GM12864 (cell line): ENCODE measurements at regions not wholly inside any gene's neighbourhood (a gene's known extent, or its start where the extent isn't known, plus 50 kb on each side); places are given as distances from the start of the nearest gene placed in this dataset.
A peak's percentile ranks its signal among the peaks of the same experiment; 100 is the strongest.

ENCODE experiments used
- DNase-seq: peaks from one replicate; pipeline ENCODE4 v3.0.0-alpha.2; 2011; ENCODE audit warnings: low read depth
- H3K4me3 ChIP-seq: 2 replicates; pipeline ENCODE4 v1.5.1; 2011; ENCODE audit warnings: mild to moderate bottlenecking, low read depth, low read length, control low read depth
- TF ChIP-seq, protein P1 (sequence below): IDR thresholded peaks from 2 replicates; pipeline ENCODE4 v1.5.1; 2011; ENCODE audit warnings: low read depth, mild to moderate bottlenecking, moderate library complexity, low read length, control low read depth, inconsistent platforms; ENCODE audit errors: missing control alignments

DNA sequence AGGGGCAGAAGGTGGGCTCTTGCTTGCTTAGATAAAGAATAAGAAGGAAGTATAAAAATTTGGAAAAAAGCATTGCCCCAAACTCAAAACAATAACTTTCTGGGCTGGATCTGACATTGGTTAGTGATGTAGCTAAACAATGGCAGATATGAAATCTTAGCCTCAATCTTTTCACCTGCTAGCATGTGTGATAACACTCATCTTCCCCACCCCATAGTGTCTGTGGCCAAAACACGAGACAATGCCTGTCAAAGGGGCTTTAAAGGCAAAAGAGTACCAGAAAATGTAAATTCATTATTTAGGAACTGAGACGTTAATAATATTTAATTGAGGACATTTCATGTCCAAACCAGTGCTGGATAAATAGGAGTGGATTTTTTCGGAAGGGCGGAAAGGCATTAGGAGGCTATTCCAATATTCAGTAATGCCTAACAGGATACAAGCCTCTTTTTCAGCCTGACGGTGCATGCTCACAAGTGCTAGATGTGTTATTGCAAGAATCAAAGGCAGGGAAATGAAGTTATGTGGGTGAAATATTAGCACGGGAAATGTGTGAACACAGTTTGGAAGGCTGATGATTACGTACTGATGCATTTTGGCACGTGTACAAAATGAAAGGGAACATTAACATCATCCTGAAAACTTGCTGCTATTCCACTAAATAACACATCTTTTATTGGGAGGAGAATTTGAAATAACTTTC, 395.7 kb downstream of the GALR1 start:
- H3K4me3 ChIP-seq, result no peak overlapping the region
- no peak for DNase-seq
- TF ChIP-seq, protein P1, sequence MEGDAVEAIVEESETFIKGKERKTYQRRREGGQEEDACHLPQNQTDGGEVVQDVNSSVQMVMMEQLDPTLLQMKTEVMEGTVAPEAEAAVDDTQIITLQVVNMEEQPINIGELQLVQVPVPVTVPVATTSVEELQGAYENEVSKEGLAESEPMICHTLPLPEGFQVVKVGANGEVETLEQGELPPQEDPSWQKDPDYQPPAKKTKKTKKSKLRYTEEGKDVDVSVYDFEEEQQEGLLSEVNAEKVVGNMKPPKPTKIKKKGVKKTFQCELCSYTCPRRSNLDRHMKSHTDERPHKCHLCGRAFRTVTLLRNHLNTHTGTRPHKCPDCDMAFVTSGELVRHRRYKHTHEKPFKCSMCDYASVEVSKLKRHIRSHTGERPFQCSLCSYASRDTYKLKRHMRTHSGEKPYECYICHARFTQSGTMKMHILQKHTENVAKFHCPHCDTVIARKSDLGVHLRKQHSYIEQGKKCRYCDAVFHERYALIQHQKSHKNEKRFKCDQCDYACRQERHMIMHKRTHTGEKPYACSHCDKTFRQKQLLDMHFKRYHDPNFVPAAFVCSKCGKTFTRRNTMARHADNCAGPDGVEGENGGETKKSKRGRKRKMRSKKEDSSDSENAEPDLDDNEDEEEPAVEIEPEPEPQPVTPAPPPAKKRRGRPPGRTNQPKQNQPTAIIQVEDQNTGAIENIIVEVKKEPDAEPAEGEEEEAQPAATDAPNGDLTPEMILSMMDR, result no peak

DNA sequence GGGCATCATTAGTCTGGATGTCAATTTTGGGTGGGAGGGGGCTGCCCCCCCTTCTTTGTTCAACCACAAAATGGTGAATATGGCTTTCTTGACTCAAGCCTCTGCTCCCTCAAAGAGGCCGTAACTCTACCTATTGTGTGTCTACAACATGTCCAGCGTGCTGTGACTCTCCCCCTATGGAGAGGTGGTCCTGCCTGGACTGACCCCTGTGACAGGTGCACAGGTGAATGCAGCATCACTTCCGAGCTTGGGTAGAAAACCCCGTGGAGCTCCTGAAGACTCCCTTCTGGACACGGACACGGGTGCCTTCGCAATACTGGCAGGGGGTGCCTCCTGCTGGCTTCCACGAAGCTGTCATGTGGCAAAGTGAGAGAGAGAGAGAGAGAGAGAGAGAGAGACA, 397.8 kb downstream of the GALR1 start:
- DNase-seq, result no peak
- TF ChIP-seq, protein P1, result peak; percentile 12
- H3K4me3 ChIP-seq, result no peak overlapping the region

DNA sequence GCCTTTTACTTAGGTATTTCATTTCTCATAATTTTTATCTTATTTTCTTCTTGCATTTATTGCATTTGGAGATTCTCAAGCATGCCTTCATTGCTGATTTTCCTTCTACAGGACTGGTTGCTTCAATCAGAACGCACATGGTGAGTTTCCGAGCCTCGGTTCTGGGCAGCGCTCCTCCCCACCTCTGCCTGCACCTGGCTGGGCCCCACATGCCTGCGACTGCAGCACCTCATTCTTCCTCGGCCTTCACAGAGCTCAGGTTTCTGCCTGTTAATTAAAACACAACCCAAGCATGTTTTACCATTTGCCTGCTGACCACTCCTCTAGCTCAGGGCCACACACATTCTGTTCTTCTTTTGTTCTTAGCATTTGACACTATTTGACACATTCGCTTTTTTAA, 398.8 kb downstream of the GALR1 start:
- no peak overlapping the region for H3K4me3 ChIP-seq
- TF ChIP-seq, protein P1, result no peak
- no peak for DNase-seq

DNA sequence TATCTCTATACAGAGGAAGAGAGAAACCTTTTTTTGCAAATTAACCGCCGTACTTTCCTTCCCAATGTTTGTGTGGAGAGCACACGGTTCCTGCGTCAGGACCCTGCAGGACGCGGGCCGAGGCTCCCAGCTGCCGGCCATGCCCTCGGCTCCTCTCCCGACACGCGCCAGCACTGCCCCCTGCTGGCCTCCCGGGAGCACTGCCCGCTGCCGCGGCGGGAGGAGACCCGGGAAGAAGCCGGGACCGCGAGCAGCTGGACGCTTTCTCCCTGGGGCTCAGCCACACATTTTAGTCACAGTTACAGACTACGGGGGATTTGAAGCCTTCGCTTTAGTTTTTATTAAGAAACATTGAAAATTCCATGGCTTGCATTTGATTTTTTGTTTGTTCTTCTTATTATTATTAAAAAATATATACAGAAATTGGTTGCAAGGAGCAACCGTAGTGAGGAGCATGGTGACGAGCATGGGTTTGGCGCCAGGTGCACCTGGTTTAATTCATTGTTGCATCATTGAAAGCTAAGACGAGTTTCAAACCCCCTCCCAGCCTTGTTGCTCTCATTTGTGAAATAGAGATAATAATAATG, 401.2 kb downstream of the GALR1 start:
- TF ChIP-seq, protein P1, result peak; percentile 96
- DNase-seq, result no peak
- H3K4me3 ChIP-seq, result no peak overlapping the region

DNA sequence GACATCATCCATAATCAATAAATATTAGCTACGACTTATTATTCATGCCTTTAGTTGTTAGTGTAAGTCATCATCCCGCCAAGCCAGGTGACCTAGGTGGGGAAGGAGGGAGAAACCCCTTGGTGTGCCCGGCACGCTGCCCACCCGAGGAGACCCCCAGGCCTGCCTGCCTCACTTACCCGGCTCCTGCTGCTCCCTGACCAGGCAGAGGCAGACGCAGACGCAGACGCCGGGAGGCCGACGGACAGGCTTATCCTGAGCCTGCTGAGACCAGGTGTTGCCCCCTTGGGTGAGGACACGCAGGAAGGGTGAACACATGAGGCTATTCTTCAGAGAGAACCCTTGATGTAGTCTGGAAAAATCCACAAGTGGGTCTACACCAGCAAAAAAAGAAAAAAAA, 401.8 kb downstream of the GALR1 start:
- TF ChIP-seq, protein P1, result no peak
- no peak for DNase-seq
- H3K4me3 ChIP-seq, result no peak overlapping the region

DNA sequence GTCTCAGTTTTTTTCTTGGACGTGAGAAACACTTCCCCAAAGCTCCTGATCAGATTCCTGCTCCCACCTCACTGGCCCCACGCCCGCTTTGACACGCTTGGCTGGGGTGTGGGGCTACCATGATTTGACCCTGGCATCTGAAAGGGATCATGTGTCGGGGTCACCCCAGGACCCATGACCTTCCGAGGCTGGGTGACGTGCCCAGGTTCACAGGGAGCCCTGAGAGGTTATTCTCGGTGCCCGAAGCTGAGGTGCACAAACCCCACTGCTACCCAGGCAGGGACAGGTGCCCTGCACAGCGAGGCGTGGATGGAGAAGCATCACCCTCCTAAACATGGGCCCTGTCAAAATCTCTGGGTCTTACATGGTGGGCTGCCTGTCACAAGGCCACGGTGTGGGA, 404.1 kb downstream of the GALR1 start:
- H3K4me3 ChIP-seq, result no peak overlapping the region
- TF ChIP-seq, protein P1, result no peak
- no peak for DNase-seq

DNA sequence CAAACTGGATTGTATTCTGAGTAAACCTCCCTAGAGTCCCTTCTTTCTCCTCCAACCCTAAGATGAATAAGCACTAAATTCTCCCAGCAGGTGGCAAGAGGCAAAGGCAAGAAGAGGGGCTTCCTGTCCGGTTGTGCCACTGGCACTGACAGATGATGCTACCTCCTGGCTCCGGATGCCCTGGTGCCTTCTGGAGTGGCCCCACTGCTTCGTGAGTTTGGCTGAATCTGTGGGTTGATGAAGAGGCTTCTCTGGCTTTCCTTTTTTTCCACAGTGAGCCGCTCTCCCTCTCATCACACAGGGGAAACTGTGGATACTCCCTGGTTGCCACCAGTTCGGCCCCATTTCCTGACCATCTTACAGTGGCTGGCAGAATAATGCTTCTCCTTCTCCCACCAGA, 404.7 kb downstream of the GALR1 start:
- no peak overlapping the region for H3K4me3 ChIP-seq
- DNase-seq, result no peak
- TF ChIP-seq, protein P1, result no peak
